OCI-LY1 (cell line): ENCODE measurements at regions not wholly inside any gene's neighbourhood (a gene's known extent, or its start where the extent isn't known, plus 50 kb on each side); places are given as distances from the start of the nearest gene placed in this dataset.

Source experiments
- H2AFZ ChIP-seq: fragments of 200-600 bp; sonication (generic), shearing (Covaris generic); 2 replicates; pipeline ENCODE4 v1.6.0; 2014; ENCODE audit warnings: antibody characterized with exemption, mild to moderate bottlenecking, low read length
- H3F3A ChIP-seq: fragments of 200-600 bp; sonication (generic), shearing (Covaris generic); 2 replicates; pipeline ENCODE4 v1.6.0; 2014; ENCODE audit warnings: mild to moderate bottlenecking, antibody characterized with exemption, low read length, moderate library complexity; ENCODE audit not compliant: insufficient read depth
- H3K27ac ChIP-seq: fragments of 200-600 bp; sonication (generic); 2 replicates; pipeline ENCODE4 v1.5.1; 2014; ENCODE audit warnings: low read length, mixed run types, mild to moderate bottlenecking, low read depth; ENCODE audit not compliant: poor library complexity, severe bottlenecking
- H3K27me3 ChIP-seq: fragments of 200-600 bp; sonication (generic); 2 replicates; pipeline ENCODE4 v1.6.0; 2014; ENCODE audit warnings: antibody characterized with exemption, mild to moderate bottlenecking, low read length, moderate library complexity; ENCODE audit not compliant: insufficient read depth
- H3K36me3 ChIP-seq: fragments of 200-600 bp; sonication (generic); 2 replicates; pipeline ENCODE4 v1.6.1; 2014; ENCODE audit warnings: mild to moderate bottlenecking, antibody characterized with exemption, low read length, moderate library complexity, mixed read lengths; ENCODE audit not compliant: insufficient read depth
- H3K4me1 ChIP-seq: fragments of 200-600 bp; sonication (generic); 2 replicates; pipeline ENCODE4 v1.5.1; 2014; ENCODE audit warnings: mild to moderate bottlenecking, low read length, moderate library complexity; ENCODE audit not compliant: insufficient read depth, severe bottlenecking
- H3K4me2 ChIP-seq: fragments of 200-600 bp; sonication (generic), shearing (Covaris generic); 2 replicates; pipeline ENCODE4 v1.6.1; 2014; ENCODE audit warnings: low read length
- H3K4me3 ChIP-seq: fragments of 200-600 bp; sonication (generic); 2 replicates; pipeline ENCODE4 v1.5.1; 2014; ENCODE audit warnings: low read length, low read depth, mild to moderate bottlenecking, mixed read lengths; ENCODE audit not compliant: poor library complexity, severe bottlenecking
- H3K79me2 ChIP-seq: fragments of 200-600 bp; shearing (Covaris generic); 2 replicates; pipeline ENCODE4 v1.6.1; 2016; ENCODE audit warnings: mixed run types, low read length, mixed read lengths; ENCODE audit not compliant: insufficient read depth
- H3K9ac ChIP-seq: fragments of 200-600 bp; sonication (generic), shearing (Covaris generic); 2 replicates; pipeline ENCODE4 v1.6.1; 2014; ENCODE audit warnings: mild to moderate bottlenecking, low read length, mixed read lengths
- H3K9me2 ChIP-seq: fragments of 200-600 bp; sonication (generic), shearing (Covaris generic); 2 replicates; pipeline ENCODE4 v1.6.1; 2014; ENCODE audit warnings: low read depth, mild to moderate bottlenecking, low read length, mixed read lengths
- H3K9me3 ChIP-seq: fragments of 200-600 bp; shearing (Covaris generic); 2 replicates; pipeline ENCODE4 v1.6.1; 2014; ENCODE audit warnings: low read length, mixed read lengths
- H4K20me1 ChIP-seq: fragments of 200-600 bp; sonication (generic), shearing (Covaris generic); 2 replicates; pipeline ENCODE4 v1.6.0; 2016; ENCODE audit warnings: mild to moderate bottlenecking, low read length; ENCODE audit not compliant: insufficient read depth
- CTCF ChIP-seq: fragments of 200-600 bp; sonication (generic), shearing (Covaris generic); IDR thresholded peaks from 2 replicates; pipeline ENCODE4 v1.5.1; 2017; ENCODE audit warnings: mild to moderate bottlenecking, antibody characterized with exemption, low read length, moderate library complexity, mixed read lengths
- EZH2 ChIP-seq: fragments of 200-600 bp; sonication (generic), shearing (Covaris generic); IDR thresholded peaks from 2 replicates; pipeline ENCODE4 v1.8.0; 2017; ENCODE audit warnings: borderline replicate concordance, mixed run types, mild to moderate bottlenecking, antibody characterized with exemption, low read length, moderate library complexity, mixed read lengths

GRCh38 chrX:55907968-55908607, 190.5 kb downstream of the RRAGB start:
- TF ChIP-seq EZH2 (no peak), CTCF (peak; percentile 51; the same call in 1 of the 2 replicates)
- H4K20me1 ChIP-seq, result no peaks in the 10 kb centered on the region
- peaks cover 5% of the 10 kb centered on the region for H3K4me1 ChIP-seq
- H3K9me2 ChIP-seq, result no peaks in the 10 kb centered on the region
- H3K36me3 ChIP-seq, result no peaks in the 10 kb centered on the region
- no peaks in the 10 kb centered on the region for H3F3A ChIP-seq
- no peaks in the 10 kb centered on the region for H3K79me2 ChIP-seq
- peak overlapping the region; percentile 90 for H3K4me3 ChIP-seq
- H3K9ac ChIP-seq, result peak overlapping the region; percentile 86
- H3K9me3 ChIP-seq, result no peaks in the 10 kb centered on the region
- peak overlapping the region; percentile 24 for H3K27ac ChIP-seq
- peak overlapping the region; percentile 100 for H2AFZ ChIP-seq
- no peaks in the 10 kb centered on the region for H3K27me3 ChIP-seq
- H3K4me2 ChIP-seq, result peak overlapping the region; percentile 96

- Histone ChIP-seq H3K27me3 (no peaks in the 10 kb centered on the region), H2AFZ (peak overlapping the region; percentile 100), H3K36me3 (no peaks in the 10 kb centered on the region), H3K9me3 (no peaks in the 10 kb centered on the region), H3F3A (no peaks in the 10 kb centered on the region), H3K4me1 (peaks cover 5% of the 10 kb centered on the region), H3K4me2 (peak overlapping the region; percentile 96), H3K9me2 (no peaks in the 10 kb centered on the region), H3K4me3 (peak overlapping the region; percentile 90), H3K27ac (peak overlapping the region; percentile 24), H3K79me2 (no peaks in the 10 kb centered on the region), H3K9ac (peak overlapping the region; percentile 86), H4K20me1 (no peaks in the 10 kb centered on the region)
- TF ChIP-seq EZH2 (no peak), CTCF (no peak)
These were observed 191.2 kb downstream of the RRAGB start for GRCh38 chrX:55908661-55909212.

GRCh38 chrX:55919367-55920221, 202.0 kb downstream of the RRAGB start:
- no peaks in the 10 kb centered on the region for H3K9me2 ChIP-seq
- H4K20me1 ChIP-seq, result no peaks in the 10 kb centered on the region
- H2AFZ ChIP-seq, result no peak overlapping the region
- TF ChIP-seq EZH2 (no peak), CTCF (peak; percentile 21; the same call in 1 of the 2 replicates)
- H3K4me3 ChIP-seq, result no peak overlapping the region
- no peaks in the 10 kb centered on the region for H3K9me3 ChIP-seq
- no peaks in the 10 kb centered on the region for H3F3A ChIP-seq
- H3K27ac ChIP-seq, result peak overlapping the region; percentile 49
- H3K9ac ChIP-seq, result no peak overlapping the region
- no peaks in the 10 kb centered on the region for H3K79me2 ChIP-seq
- H3K27me3 ChIP-seq, result no peaks in the 10 kb centered on the region
- no peaks in the 10 kb centered on the region for H3K36me3 ChIP-seq
- peak overlapping the region; percentile 34; the same call in 1 of the 2 replicates for H3K4me2 ChIP-seq
- peaks cover 14% of the 10 kb centered on the region for H3K4me1 ChIP-seq
